HCT116 (cell line): ENCODE measurements at regions not wholly inside any gene's neighbourhood (a gene's known extent, or its start where the extent isn't known, plus 50 kb on each side); places are given as distances from the start of the nearest gene placed in this dataset.

ENCODE experiments used
- ATAC-seq: fragments of 200-7000 bp; cut with Tn5 transposase; 2 replicates; pipeline ENCODE4 v1.9.1; 2020; ENCODE audit warnings: mild to moderate bottlenecking, moderate library complexity
- BruUV-seq: library from RNA; stranded (reverse); fragments of 400-500 nt; replicated peaks from 2 replicates; lab custom pipeline; 2021; lab: Mats Ljungman, UMichigan
- CTCF ChIA-PET: fragments of 300-600 bp; sonication (Branson Sonifier 250); formaldehyde crosslinking; loops from one replicate; lab custom pipeline; 2021; ENCODE audit warnings: antibody characterized with exemption; lab: Charles Lee
- POLR2A ChIA-PET: fragments of 300-600, 350-600 bp; sonication (Branson Sonifier 250); formaldehyde crosslinking; loops from one replicate; lab custom pipeline; 2021; ENCODE audit warnings: antibody characterized with exemption; lab: Charles Lee
- RAD21 ChIA-PET, 2 experiments: fragments of 300-600 bp; sonication (Branson Sonifier 250); formaldehyde crosslinking; loops; one replicate each; lab custom pipeline; 2023; ENCODE audit warnings: low total read pairs in 2 of 2; ENCODE audit not compliant: uncharacterized antibody in 2 of 2, unreplicated experiment in 2 of 2, low non-redundant PET in 1 of 2; lab: Charles Lee
- DNase-seq: peaks from one replicate; pipeline ENCODE4 v3.0.0-alpha.2; 2010; ENCODE audit warnings: low read depth, low spot score
- H2AFZ ChIP-seq: fragments of 200-600 bp; shearing (Covaris generic), sonication (generic); 2 replicates; pipeline ENCODE4 v1.6.1; 2017; ENCODE audit warnings: low read depth, mixed run types, mixed read lengths, antibody characterized with exemption, low read length; ENCODE audit not compliant: poor library complexity, severe bottlenecking
- H3K27ac ChIP-seq: 2 replicates; pipeline ENCODE4 v1.5.1; 2012; ENCODE audit warnings: low read depth, low read length
- H3K27me3 ChIP-seq: fragments of 200-600 bp; sonication (generic); 2 replicates; pipeline ENCODE4 v1.6.1; 2016; ENCODE audit warnings: mixed run types, low read length, mixed read lengths; ENCODE audit not compliant: insufficient read depth
- H3K36me3 ChIP-seq, 2 experiments: fragments of 200-500 bp in 1 of 2; fragments of 200-600 bp in 1 of 2; sonication (Bioruptor generic) in 1 of 2; sonication (generic) in 1 of 2; 2 replicates each; pipeline versions ENCODE4 v1.5.1 to v1.6.1; 2014 to 2016; ENCODE audit warnings: low read length in 2 of 2, inconsistent platforms in 1 of 2, mixed read lengths in 1 of 2, mixed run types in 1 of 2; ENCODE audit not compliant: insufficient read depth in 2 of 2, control insufficient read depth in 1 of 2
- H3K4me1 ChIP-seq, 2 experiments: fragments of 200-600 bp in 1 of 2; sonication (generic) in 1 of 2; 2 replicates each; pipeline versions ENCODE4 v1.5.1 to v1.6.1; 2012 to 2017; ENCODE audit warnings: low read length in 2 of 2, inconsistent platforms in 1 of 2, mild to moderate bottlenecking in 1 of 2, mixed read lengths in 1 of 2, mixed run types in 1 of 2, moderate library complexity in 1 of 2; ENCODE audit not compliant: insufficient read depth in 2 of 2, control insufficient read depth in 1 of 2
- H3K4me2 ChIP-seq: fragments of 200-600 bp; sonication (generic); 2 replicates; pipeline ENCODE4 v1.6.1; 2017; ENCODE audit warnings: mixed run types, low read length, mixed read lengths
- H3K4me3 ChIP-seq, 2 experiments: fragments of 200-600 bp in 1 of 2; sonication (generic) in 1 of 2; replicated peaks in 1 of 2; 2 replicates each; pipeline ENCODE4 v1.5.1; 2011 to 2016; ENCODE audit warnings: low read length in 2 of 2, control low read depth in 1 of 2, low read depth in 1 of 2, mild to moderate bottlenecking in 1 of 2, mixed read lengths in 1 of 2, mixed run types in 1 of 2
- H3K79me2 ChIP-seq: fragments of 200-600 bp; sonication (generic); 2 replicates; pipeline ENCODE4 v1.6.1; 2017; ENCODE audit warnings: mild to moderate bottlenecking, mixed run types, low read length, moderate library complexity, mixed read lengths; ENCODE audit not compliant: insufficient read depth
- H3K9ac ChIP-seq: fragments of 200-600 bp; sonication (generic); 2 replicates; pipeline ENCODE4 v1.6.1; 2016; ENCODE audit warnings: low read length, mixed read lengths
- H3K9me2 ChIP-seq: fragments of 200-600 bp; sonication (generic), shearing (Covaris generic); 2 replicates; pipeline ENCODE4 v1.6.1; 2017; ENCODE audit warnings: mixed run types, mild to moderate bottlenecking, moderate library complexity; ENCODE audit not compliant: insufficient read depth
- H3K9me3 ChIP-seq, 2 experiments: fragments of 200-500 bp in 1 of 2; fragments of 200-600 bp in 1 of 2; sonication (Bioruptor generic) in 1 of 2; sonication (generic) in 1 of 2; 2 replicates each; pipeline ENCODE4 v1.6.1; 2014 to 2017; ENCODE audit warnings: low read length in 2 of 2, mixed read lengths in 2 of 2, inconsistent platforms in 1 of 2, low read depth in 1 of 2, mild to moderate bottlenecking in 1 of 2, mixed run types in 1 of 2, moderate library complexity in 1 of 2; ENCODE audit not compliant: control insufficient read depth in 1 of 2, insufficient read depth in 1 of 2
- H4K20me1 ChIP-seq: fragments of 200-600 bp; sonication (generic), shearing (Covaris generic); 2 replicates; pipeline ENCODE4 v1.6.1; 2017; ENCODE audit warnings: mixed run types, mild to moderate bottlenecking, moderate library complexity; ENCODE audit not compliant: insufficient read depth
- ATF3 ChIP-seq: IDR thresholded peaks from 2 replicates; pipeline ENCODE4 v1.6.1; 2012
- CEBPB ChIP-seq: IDR thresholded peaks from 2 replicates; pipeline ENCODE4 v1.6.1; 2012; ENCODE audit warnings: low read depth
- CTCF ChIP-seq, 3 experiments: fragments of 200-600 bp in 1 of 3; sonication (generic) in 1 of 3; IDR thresholded peaks in 2 of 3; conservative IDR thresholded peaks in 1 of 3; 2 replicates each; pipeline ENCODE4 v1.5.1; 2012 to 2017; ENCODE audit warnings: low read depth in 2 of 3, low read length in 2 of 3, antibody characterized with exemption in 1 of 3, borderline replicate concordance in 1 of 3, control low read depth in 1 of 3, mild to moderate bottlenecking in 1 of 3, mixed read lengths in 1 of 3, mixed run types in 1 of 3, moderate library complexity in 1 of 3; ENCODE audit not compliant: insufficient read depth in 1 of 3
- ELF1 ChIP-seq: IDR thresholded peaks from 2 replicates; pipeline ENCODE4 v1.6.1; 2012; ENCODE audit warnings: low read depth, borderline replicate concordance
- EZH2phosphoT487 ChIP-seq: fragments of 200-600 bp; IDR thresholded peaks from 2 replicates; pipeline ENCODE4 v1.6.1; 2018; ENCODE audit warnings: antibody characterized with exemption, borderline replicate concordance
- JUND ChIP-seq: IDR thresholded peaks from 2 replicates; pipeline ENCODE4 v1.6.1; 2012
- MAX ChIP-seq: IDR thresholded peaks from 2 replicates; pipeline ENCODE4 v1.6.1; 2012
- POLR2A ChIP-seq: IDR thresholded peaks from 2 replicates; pipeline ENCODE4 v1.7.0; 2011; ENCODE audit warnings: borderline replicate concordance; ENCODE audit not compliant: insufficient read depth, insufficient read length; ENCODE audit errors: extremely low read depth
- RAD21 ChIP-seq: IDR thresholded peaks from 2 replicates; pipeline ENCODE4 v1.6.1; 2012; ENCODE audit warnings: low read depth, mild to moderate bottlenecking
- SP1 ChIP-seq: IDR thresholded peaks from 2 replicates; pipeline ENCODE4 v1.6.1; 2012; ENCODE audit warnings: low read depth
- SRF ChIP-seq: IDR thresholded peaks from 2 replicates; pipeline ENCODE4 v1.6.1; 2012; ENCODE audit warnings: low read depth
- ZNF274 ChIP-seq: fragments of 200-500 bp; sonication (Bioruptor generic); IDR thresholded peaks from 2 replicates; pipeline ENCODE4 v1.6.1; 2014; ENCODE audit warnings: mild to moderate bottlenecking, low read depth, low read length, inconsistent platforms
- intact Hi-C: fragments of 100-400 bp; cut with micrococcal nuclease; formaldehyde crosslinking; loops from 2 replicates; pipeline ENCODE4 v1.10.0; 2022

- Histone ChIP-seq H3K4me3 (no peak overlapping the region), H3K9me3 (no peaks in the 10 kb centered on the region), H3K27ac (no peak overlapping the region), H3K27me3 (peaks cover 14% of the 10 kb centered on the region; the same call in 1 of the 2 replicates), H3K4me2 (no peak overlapping the region), H4K20me1 (no peaks in the 10 kb centered on the region), H3K36me3 (no peaks in the 10 kb centered on the region), H3K9me2 (no peaks in the 10 kb centered on the region), H3K9ac (no peak overlapping the region), H3K79me2 (no peaks in the 10 kb centered on the region), H3K4me1 (no peaks in the 10 kb centered on the region), H2AFZ (no peak overlapping the region)
- DNase-seq: no peak
- CTCF ChIA-PET: no interaction called here
- TF ChIP-seq RAD21 (no peak), ELF1 (no peak), ZNF274 (no peak), JUND (no peak), MAX (no peak), SRF (no peak), ATF3 (no peak), EZH2phosphoT487 (no peak), POLR2A (no peak), CTCF (IDR thresholded peaks at IDR 0.05 in 2 of 3, conservative IDR thresholded peaks at IDR 0.05 in 1 of 3; ENCODE audit: borderline replicate concordance in 1 of 3, insufficient read depth in 1 of 3, low read depth in 2 of 3, low read length in 2 of 3) (no peak), SP1 (no peak), CEBPB (no peak)
- RAD21 ChIA-PET: no interaction called here
- intact Hi-C loops: no loop called here
- POLR2A ChIA-PET: no interaction called here
- BruUV-seq: no TSS peak
- ATAC-seq: no peak
These were observed 121.1 kb upstream of the RMP24 start for GRCh38 chr18:35851286-35851970.
